HG02588 (cell line): ENCODE measurements at regions not wholly inside any gene's neighbourhood (a gene's known extent, or its start where the extent isn't known, plus 50 kb on each side); places are given as distances from the start of the nearest gene placed in this dataset.

Experiments
- ATAC-seq: cut with Tn5 transposase; IDR thresholded peaks from one replicate; pipeline ENCODE4 v1.9.1; 2021; ENCODE audit warnings: mild to moderate bottlenecking, moderate library complexity; ENCODE audit not compliant: unreplicated experiment

- ATAC-seq: no peak
Observed at GRCh38 chr2:65804777-65805176, 372.4 kb upstream of the SPRED2 start.

- no peak for ATAC-seq
Observed at GRCh38 chr2:65802298-65802942, 370.0 kb upstream of the SPRED2 start.

GRCh38 chr2:65800998-65801397 lies 368.6 kb upstream of the SPRED2 start:
- no peak for ATAC-seq

- ATAC-seq: no peak
Observed at GRCh38 chr2:65799141-65799854, 366.9 kb upstream of the SPRED2 start.

GRCh38 chr2:65798641-65799040 lies 366.2 kb upstream of the SPRED2 start:
- no peak for ATAC-seq

- ATAC-seq: no peak
Observed at GRCh38 chr2:65794994-65795393, 362.6 kb upstream of the SPRED2 start.

GRCh38 chr2:65791404-65791975 lies 359.1 kb upstream of the SPRED2 start:
- no peak for ATAC-seq

GRCh38 chr2:65790676-65790935 lies 358.2 kb upstream of the SPRED2 start:
- ATAC-seq: no peak

- no peak for ATAC-seq
Observed at GRCh38 chr2:65789923-65790675, 357.7 kb upstream of the SPRED2 start.

GRCh38 chr2:65788556-65788955 lies 356.2 kb upstream of the SPRED2 start:
- ATAC-seq: no peak

- ATAC-seq: no peak
Observed at GRCh38 chr2:65786765-65787164, 354.4 kb upstream of the SPRED2 start.

- no peak for ATAC-seq
Observed at GRCh38 chr2:65786007-65786717, 353.8 kb upstream of the SPRED2 start.

- no peak for ATAC-seq
Observed at GRCh38 chr2:65782996-65783650, 350.7 kb upstream of the SPRED2 start.

- no peak for ATAC-seq
Observed at GRCh38 chr2:65782186-65782585, 349.8 kb upstream of the SPRED2 start.

- ATAC-seq: no peak
Observed at GRCh38 chr2:65781756-65782155, 349.4 kb upstream of the SPRED2 start.

- no peak for ATAC-seq
Observed at GRCh38 chr2:65779021-65779420, 346.6 kb upstream of the SPRED2 start.

GRCh38 chr2:65778137-65778536 lies 345.7 kb upstream of the SPRED2 start:
- no peak for ATAC-seq

GRCh38 chr2:65775839-65776238 lies 343.4 kb upstream of the SPRED2 start:
- ATAC-seq: no peak

GRCh38 chr2:65767946-65768345 lies 335.5 kb upstream of the SPRED2 start:
- no peak for ATAC-seq

- ATAC-seq: no peak
Observed at GRCh38 chr2:65766768-65767267, 334.4 kb upstream of the SPRED2 start.

GRCh38 chr2:65765376-65765775 lies 333.0 kb upstream of the SPRED2 start:
- ATAC-seq: no peak
